Adrenal gland (tissue), 5 donors: ENCODE measurements at regions not wholly inside any gene's neighbourhood (a gene's known extent, or its start where the extent isn't known, plus 50 kb on each side); places are given as distances from the start of the nearest gene placed in this dataset.

ENCODE experiments used
- CTCF ChIP-seq, 6 experiments: fragments of 450-650 bp in 4 of 6; fragments of 200-600 bp in 2 of 6; sonication (generic) in 1 of 6; IDR thresholded peaks; 1 replicate in 5 of 6; 2 replicates in 1 of 6; pipeline versions ENCODE4 v1.5.1 to v1.8.0; 2016 to 2021; ENCODE audit warnings: antibody characterized with exemption in 6 of 6, mild to moderate bottlenecking in 2 of 6, moderate library complexity in 1 of 6
- POLR2A ChIP-seq, 2 donors: fragments of 450-650 bp; IDR thresholded peaks; one replicate each; pipeline ENCODE4 v1.6.1; 2017; ENCODE audit warnings: antibody characterized with exemption in 2 of 2, mild to moderate bottlenecking in 2 of 2, moderate library complexity in 1 of 2
- donor health status: DM: no; HTN: no; CAD: no.

GRCh38 chr1:30263405-30263804, 460.0 kb downstream of the MATN1 start:
- no peak for TF ChIP-seq CTCF (IDR thresholded peaks at IDR 0.05)
- TF ChIP-seq POLR2A (IDR thresholded peaks at IDR 0.05): no peak
